Breast epithelium (tissue), 4 donors: ENCODE measurements at regions not wholly inside any gene's neighbourhood (a gene's known extent, or its start where the extent isn't known, plus 50 kb on each side); places are given as distances from the start of the nearest gene placed in this dataset.

Experiments
- DNase-seq, 2 donors: peaks; one replicate each; pipeline ENCODE4 v3.0.0-alpha.2; 2019; ENCODE audit warnings: low spot score in 2 of 2
- H3K27ac ChIP-seq, 2 donors: fragments of 200-600 bp; sonication (generic) in 1 of 2; one replicate each; pipeline ENCODE4 v1.5.1; 2016 to 2019; ENCODE audit warnings: mild to moderate bottlenecking in 1 of 2
- H3K27me3 ChIP-seq, 2 donors: fragments of 200-600 bp; sonication (generic) in 1 of 2; one replicate each; pipeline versions ENCODE4 v1.5.1 to v1.6.0; 2017 to 2019; ENCODE audit warnings: control low read depth in 1 of 2, mild to moderate bottlenecking in 1 of 2
- H3K36me3 ChIP-seq: fragments of 200-600 bp; one replicate; pipeline ENCODE4 v1.5.1; 2019
- H3K4me1 ChIP-seq, 2 donors: fragments of 200-600 bp; sonication (generic); one replicate each; pipeline ENCODE4 v1.5.1; 2016 to 2019; ENCODE audit warnings: control low read depth in 1 of 2
- H3K4me3 ChIP-seq, 3 donors: fragments of 200-600 bp; sonication (generic); 1 replicate in 2 of 3; 2 replicates in 1 of 3; pipeline ENCODE4 v1.5.1; 2016 to 2019; ENCODE audit warnings: mild to moderate bottlenecking in 3 of 3, moderate library complexity in 2 of 3
- H3K9me3 ChIP-seq, 2 donors: fragments of 200-600 bp; sonication (generic) in 1 of 2; one replicate each; pipeline ENCODE4 v1.5.1; 2016 to 2019; ENCODE audit warnings: control low read depth in 1 of 2
- POLR2A ChIP-seq: fragments of 450-650 bp; IDR thresholded peaks from one replicate; pipeline ENCODE4 v1.6.1; 2016; ENCODE audit warnings: antibody characterized with exemption, mild to moderate bottlenecking, moderate library complexity
- POLR2AphosphoS5 ChIP-seq, 3 donors: sonication (generic); formaldehyde crosslinking; IDR thresholded peaks; one replicate each; pipeline ENCODE4 v1.6.1; 2017; ENCODE audit warnings: antibody characterized with exemption in 3 of 3
- intact Hi-C: fragments of 100-400 bp; cut with DNase I; formaldehyde crosslinking; loops from one replicate; pipeline ENCODE4 v1.15.1; 2023; ENCODE audit warnings: low total_unique reads
- TF ChIP-seq, protein P1 (sequence below), 3 donors: fragments of 450-650 bp; IDR thresholded peaks; one replicate each; pipeline ENCODE4 v1.5.1; 2016 to 2017; ENCODE audit warnings: antibody characterized with exemption in 3 of 3, mild to moderate bottlenecking in 3 of 3, moderate library complexity in 3 of 3

- Histone ChIP-seq H3K27ac (no peak overlapping the region), H3K4me1 (no peaks in the 10 kb centered on the region), H3K4me3 (no peak overlapping the region), H3K36me3 (no peaks in the 10 kb centered on the region), H3K9me3 (no peaks in the 10 kb centered on the region), H3K27me3 (no peaks in the 10 kb centered on the region)
- intact Hi-C loops: no loop called here
- no peak for TF ChIP-seq POLR2AphosphoS5 (IDR thresholded peaks at IDR 0.05)
- DNase-seq: no peak
These were observed 625.4 kb downstream of the KCNJ2 start for GRCh38 chr17:70794738-70795137.

DNA sequence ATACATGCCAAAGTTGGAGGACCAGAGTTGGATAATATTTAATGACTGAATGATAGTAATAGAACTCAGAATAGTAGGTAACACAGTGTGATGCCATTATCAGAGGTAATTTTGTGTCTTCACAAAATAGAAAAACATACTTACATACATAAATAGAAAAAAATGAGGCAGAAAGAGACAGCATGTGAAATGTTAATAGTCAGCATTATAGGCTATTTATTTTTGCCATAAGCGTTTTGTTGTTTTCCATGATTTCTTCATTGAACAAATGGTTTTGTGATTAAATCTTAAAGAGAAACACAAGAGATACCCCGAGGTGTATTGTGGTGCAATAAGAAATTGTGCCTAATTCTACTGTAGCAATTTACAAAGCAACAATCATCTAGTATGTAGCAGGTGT lies 626.3 kb downstream of the KCNJ2 start:
- Histone ChIP-seq H3K36me3 (no peaks in the 10 kb centered on the region), H3K27me3 (no peaks in the 10 kb centered on the region), H3K27ac (no peak overlapping the region), H3K4me1 (no peaks in the 10 kb centered on the region), H3K9me3 (no peaks in the 10 kb centered on the region), H3K4me3 (no peak overlapping the region)
- intact Hi-C loops: no loop called here
- no peak for DNase-seq
- no peak for TF ChIP-seq POLR2AphosphoS5 (IDR thresholded peaks at IDR 0.05)
- TF ChIP-seq POLR2A: no peak
- TF ChIP-seq, protein P1, sequence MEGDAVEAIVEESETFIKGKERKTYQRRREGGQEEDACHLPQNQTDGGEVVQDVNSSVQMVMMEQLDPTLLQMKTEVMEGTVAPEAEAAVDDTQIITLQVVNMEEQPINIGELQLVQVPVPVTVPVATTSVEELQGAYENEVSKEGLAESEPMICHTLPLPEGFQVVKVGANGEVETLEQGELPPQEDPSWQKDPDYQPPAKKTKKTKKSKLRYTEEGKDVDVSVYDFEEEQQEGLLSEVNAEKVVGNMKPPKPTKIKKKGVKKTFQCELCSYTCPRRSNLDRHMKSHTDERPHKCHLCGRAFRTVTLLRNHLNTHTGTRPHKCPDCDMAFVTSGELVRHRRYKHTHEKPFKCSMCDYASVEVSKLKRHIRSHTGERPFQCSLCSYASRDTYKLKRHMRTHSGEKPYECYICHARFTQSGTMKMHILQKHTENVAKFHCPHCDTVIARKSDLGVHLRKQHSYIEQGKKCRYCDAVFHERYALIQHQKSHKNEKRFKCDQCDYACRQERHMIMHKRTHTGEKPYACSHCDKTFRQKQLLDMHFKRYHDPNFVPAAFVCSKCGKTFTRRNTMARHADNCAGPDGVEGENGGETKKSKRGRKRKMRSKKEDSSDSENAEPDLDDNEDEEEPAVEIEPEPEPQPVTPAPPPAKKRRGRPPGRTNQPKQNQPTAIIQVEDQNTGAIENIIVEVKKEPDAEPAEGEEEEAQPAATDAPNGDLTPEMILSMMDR (IDR thresholded peaks at IDR 0.05): no peak

DNA sequence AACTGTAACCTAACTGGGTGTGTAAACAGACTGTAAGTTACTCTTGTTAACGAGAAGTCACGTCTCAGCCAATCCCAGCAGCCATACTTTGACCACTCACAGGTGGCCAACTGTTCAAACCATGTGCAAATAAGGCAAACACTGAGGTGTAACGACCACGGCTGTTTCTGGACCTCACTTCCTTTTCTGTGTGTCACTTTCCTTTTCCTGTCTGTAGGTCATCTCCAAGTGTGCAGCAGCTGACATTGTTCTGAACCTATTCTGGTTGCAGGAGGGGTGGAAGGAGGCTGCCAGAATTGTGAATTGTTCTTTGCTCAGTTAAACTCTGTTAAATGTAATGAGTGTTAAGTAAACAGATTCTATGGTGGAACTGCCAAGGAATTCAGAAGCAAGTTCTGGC lies 627.4 kb downstream of the KCNJ2 start:
- TF ChIP-seq, protein P1 (IDR thresholded peaks at IDR 0.05): no peak
- TF ChIP-seq POLR2AphosphoS5 (IDR thresholded peaks at IDR 0.05) (no peak), POLR2A (no peak)
- Histone ChIP-seq H3K27ac (no peak overlapping the region), H3K9me3 (no peaks in the 10 kb centered on the region), H3K4me1 (no peaks in the 10 kb centered on the region), H3K27me3 (no peaks in the 10 kb centered on the region), H3K36me3 (no peaks in the 10 kb centered on the region), H3K4me3 (no peak overlapping the region)
- no peak for DNase-seq
- intact Hi-C loops: no loop called here

GRCh38 chr17:70797166-70797565 lies 627.8 kb downstream of the KCNJ2 start:
- TF ChIP-seq POLR2A: no peak
- no peak for TF ChIP-seq POLR2AphosphoS5 (IDR thresholded peaks at IDR 0.05)
- TF ChIP-seq, protein P1 (IDR thresholded peaks at IDR 0.05): no peak
- DNase-seq: no peak
- no peaks in the 10 kb centered on the region for H3K9me3 ChIP-seq
- H3K27ac ChIP-seq: no peak overlapping the region
- intact Hi-C loops: no loop called here
- no peaks in the 10 kb centered on the region for H3K4me1 ChIP-seq
- H3K36me3 ChIP-seq: no peaks in the 10 kb centered on the region
- no peaks in the 10 kb centered on the region for H3K27me3 ChIP-seq
- no peak overlapping the region for H3K4me3 ChIP-seq

DNA sequence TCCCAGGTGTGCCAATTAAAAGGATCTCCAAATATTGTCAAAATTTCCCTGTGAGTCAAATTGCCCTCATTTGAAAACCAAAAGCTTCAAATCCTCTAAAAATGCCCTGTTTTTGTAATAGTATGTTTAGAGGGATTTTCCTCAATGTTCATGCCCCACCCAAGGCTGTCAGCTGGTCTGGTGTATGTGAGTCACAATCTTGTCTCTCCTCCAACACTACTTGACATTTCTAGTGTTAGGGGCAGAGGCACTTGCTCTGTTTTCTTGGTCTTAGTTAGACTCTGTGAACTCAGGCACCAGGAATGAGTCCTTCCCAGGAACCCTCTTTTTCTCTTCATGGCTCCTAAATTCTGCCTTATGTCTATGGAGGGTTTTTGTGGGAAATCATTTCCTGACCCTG lies 634.8 kb downstream of the KCNJ2 start:
- TF ChIP-seq POLR2A: no peak
- TF ChIP-seq POLR2AphosphoS5 (IDR thresholded peaks at IDR 0.05): no peak
- TF ChIP-seq, protein P1 (IDR thresholded peaks at IDR 0.05): no peak
- H3K4me1 ChIP-seq: no peaks in the 10 kb centered on the region
- no peak overlapping the region for H3K4me3 ChIP-seq
- H3K9me3 ChIP-seq: peaks cover 0 to 7% of the 10 kb centered on the region in 2 donors
- no peaks in the 10 kb centered on the region for H3K27me3 ChIP-seq
- no peak overlapping the region for H3K27ac ChIP-seq
- no peak for DNase-seq
- H3K36me3 ChIP-seq: no peaks in the 10 kb centered on the region
- intact Hi-C loops: no loop called here

GRCh38 chr17:70808596-70808995 lies 639.3 kb downstream of the KCNJ2 start:
- Histone ChIP-seq H3K27ac (no peak overlapping the region), H3K4me3 (no peak overlapping the region), H3K36me3 (no peaks in the 10 kb centered on the region), H3K4me1 (no peaks in the 10 kb centered on the region), H3K9me3 (peaks cover 0 to 5% of the 10 kb centered on the region in 2 donors), H3K27me3 (no peaks in the 10 kb centered on the region)
- TF ChIP-seq POLR2A: no peak
- TF ChIP-seq, protein P1 (IDR thresholded peaks at IDR 0.05): peak in 1 of 3 donors; percentile 7
- DNase-seq: no peak
- intact Hi-C loops: no loop called here
